ENCODE measurements at regions not wholly inside any gene's neighbourhood (a gene's known extent, or its start where the extent isn't known, plus 50 kb on each side); places are given as distances from the start of the nearest gene placed in this dataset.
"Not testable (repeated sequence)": the region's sequence is repeated elsewhere in the genome, so short reads cannot be mapped to it uniquely, and the experiment has no call there.

DNA sequence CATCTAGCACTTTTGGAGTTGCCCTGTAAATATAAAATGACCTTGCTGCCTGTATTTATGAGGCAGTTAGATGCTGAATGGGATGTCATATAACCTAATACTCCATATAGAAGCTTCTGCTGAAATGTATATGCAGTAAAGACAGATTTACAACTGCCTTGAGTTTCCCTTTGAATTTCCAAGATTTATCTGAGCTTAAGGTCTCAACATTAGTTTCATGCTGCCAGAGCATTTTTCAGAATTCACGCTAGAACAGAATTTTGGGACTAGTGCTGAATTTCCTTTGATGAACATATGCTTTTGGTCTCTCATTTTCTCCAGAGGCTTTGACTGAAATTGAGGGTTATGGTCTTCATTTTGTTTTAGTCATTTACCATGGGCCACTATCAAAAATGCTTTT is 254.7 kb upstream of the FANCL start:
- no peak for DNase-seq
- TF ChIP-seq GATA1 (IDR thresholded peaks at IDR 0.05; ENCODE audit: low read depth, low read length), result no peak
- TF ChIP-seq POLR2A (IDR thresholded peaks at IDR 0.05; ENCODE audit: low read length), result no peak

DNA sequence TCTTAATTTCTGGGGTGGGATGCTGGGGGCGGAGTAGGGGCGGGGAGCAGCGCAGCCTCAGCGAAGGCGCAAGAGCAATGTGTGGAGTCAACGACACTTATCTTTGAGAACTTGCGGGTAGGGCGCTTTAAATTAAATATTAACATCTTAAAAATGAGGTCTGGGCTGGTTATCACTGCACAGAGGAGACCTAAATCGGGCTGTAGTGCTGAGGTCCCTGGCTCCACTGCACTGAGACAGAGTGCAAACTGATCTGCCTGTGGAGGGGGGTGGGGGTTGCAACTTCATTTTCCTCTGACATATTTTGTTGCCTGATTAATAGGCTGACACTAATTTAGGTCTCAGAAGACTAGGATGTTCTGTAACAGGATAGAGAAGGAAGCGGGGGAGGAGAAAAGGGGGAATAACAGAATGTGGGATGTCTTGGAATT is 253.0 kb upstream of the FANCL start:
- TF ChIP-seq GATA1 (IDR thresholded peaks at IDR 0.05; ENCODE audit: low read depth, low read length) (no peak), POLR2A (IDR thresholded peaks at IDR 0.05; ENCODE audit: low read length) (no peak)
- no peak for DNase-seq

DNA sequence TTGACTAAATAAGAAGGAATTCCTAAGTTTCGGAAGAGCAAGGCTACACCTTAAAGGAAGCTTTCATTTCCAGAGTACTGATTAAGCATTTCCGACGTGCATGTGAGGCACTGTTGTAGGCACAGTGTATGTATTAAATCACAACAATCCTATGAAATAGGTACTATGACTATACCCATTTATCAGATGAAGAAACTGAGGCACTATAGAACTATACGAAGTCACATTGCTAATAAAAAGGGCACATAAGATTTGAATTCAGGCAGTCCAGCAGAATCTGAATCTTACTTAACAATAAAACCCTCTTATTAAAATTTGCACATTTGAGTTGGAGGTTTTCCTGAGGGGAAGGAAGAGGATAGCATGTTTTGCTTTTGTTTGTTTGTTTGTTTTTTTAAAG is 243.5 kb upstream of the FANCL start:
- no peak for TF ChIP-seq POLR2A (IDR thresholded peaks at IDR 0.05; ENCODE audit: low read length)
- TF ChIP-seq GATA1 (IDR thresholded peaks at IDR 0.05; ENCODE audit: low read depth, low read length), result no peak
- no peak for DNase-seq

DNA sequence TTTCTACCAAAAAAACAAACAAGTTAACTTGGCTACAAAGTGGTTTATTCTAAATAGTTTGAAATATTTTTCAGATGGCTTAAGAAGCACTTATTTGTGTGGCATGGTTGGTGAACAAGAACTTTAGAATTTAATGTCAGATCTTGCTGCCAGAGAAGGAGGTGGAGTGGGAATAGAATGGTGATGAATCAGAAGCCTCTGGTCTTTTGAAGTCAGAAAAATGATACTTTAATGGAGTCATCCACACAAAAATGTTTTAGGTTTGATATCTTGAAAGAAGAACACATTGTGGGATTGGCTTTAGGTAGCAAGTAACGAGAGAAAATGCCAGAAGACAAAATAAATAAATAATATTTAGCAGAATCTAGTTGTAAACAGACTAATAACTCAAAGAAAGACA is 243.1 kb upstream of the FANCL start:
- DNase-seq, result no peak
- TF ChIP-seq POLR2A (IDR thresholded peaks at IDR 0.05; ENCODE audit: low read length), result no peak
- TF ChIP-seq GATA1 (IDR thresholded peaks at IDR 0.05; ENCODE audit: low read depth, low read length), result no peak

DNA sequence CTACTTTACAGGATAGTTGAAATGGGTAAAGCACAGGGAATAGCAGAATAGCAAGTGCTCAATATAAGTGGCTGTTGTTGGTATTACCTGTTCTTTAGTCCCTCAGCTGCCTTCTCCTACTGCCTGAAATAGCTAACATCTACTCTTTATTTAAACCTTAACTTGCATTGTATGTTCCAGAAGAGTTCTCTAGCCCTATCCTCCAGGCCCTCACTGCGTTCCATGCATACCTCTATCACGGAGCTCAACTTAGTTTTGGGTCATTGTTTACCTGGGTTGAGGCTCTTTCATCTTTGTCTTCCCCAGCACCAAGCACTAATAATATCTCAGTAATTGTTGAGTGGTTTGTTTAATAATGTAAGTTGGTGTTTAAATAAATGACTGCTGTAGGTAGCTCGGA is 242.2 kb upstream of the FANCL start:
- no peak for DNase-seq
- no peak for TF ChIP-seq GATA1 (IDR thresholded peaks at IDR 0.05; ENCODE audit: low read depth, low read length)
- TF ChIP-seq POLR2A (IDR thresholded peaks at IDR 0.05; ENCODE audit: low read length), result no peak

DNA sequence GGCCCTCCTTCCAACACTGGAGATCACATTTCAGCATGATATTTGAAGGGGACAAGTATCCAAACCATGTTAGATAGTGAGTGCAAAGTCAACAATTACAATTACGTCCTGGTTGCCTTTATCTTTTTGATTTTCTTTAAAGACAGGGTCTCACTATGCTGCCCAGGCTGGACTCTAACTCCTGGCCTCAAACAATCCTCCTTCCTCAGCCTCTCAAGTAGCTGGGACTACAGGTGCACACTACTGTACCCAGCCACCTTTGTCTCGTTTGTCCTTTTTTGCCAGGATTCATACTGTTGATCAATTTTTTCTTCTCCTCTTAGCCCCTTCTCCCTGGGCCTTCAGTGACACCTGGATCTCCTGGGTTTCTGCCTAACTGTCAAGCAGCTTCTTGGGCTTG is 240.5 kb upstream of the FANCL start:
- DNase-seq, result no peak
- no peak for TF ChIP-seq GATA1 (IDR thresholded peaks at IDR 0.05; ENCODE audit: low read depth, low read length)
- TF ChIP-seq POLR2A (IDR thresholded peaks at IDR 0.05; ENCODE audit: low read length), result no peak

DNA sequence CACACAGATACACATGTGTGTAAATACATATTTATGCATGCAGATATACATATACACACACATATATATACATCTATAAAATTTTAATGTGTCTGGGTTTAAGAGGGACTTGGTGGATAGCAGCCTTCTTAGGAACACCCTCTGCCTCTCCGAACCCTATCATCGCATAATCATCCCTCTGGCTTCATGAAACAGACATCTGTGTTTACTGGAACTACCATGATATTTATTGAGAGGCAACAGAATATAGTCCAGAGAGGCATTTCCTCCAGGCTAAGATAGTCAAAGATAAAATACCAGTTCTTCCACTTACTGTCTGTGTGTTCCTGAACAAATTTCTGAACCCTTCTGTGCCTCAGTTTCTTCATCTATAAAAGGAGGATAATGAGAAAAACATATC is 239.0 kb upstream of the FANCL start:
- DNase-seq, result no peak
- no peak for TF ChIP-seq POLR2A (IDR thresholded peaks at IDR 0.05; ENCODE audit: low read length)
- no peak for TF ChIP-seq GATA1 (IDR thresholded peaks at IDR 0.05; ENCODE audit: low read depth, low read length)

DNA sequence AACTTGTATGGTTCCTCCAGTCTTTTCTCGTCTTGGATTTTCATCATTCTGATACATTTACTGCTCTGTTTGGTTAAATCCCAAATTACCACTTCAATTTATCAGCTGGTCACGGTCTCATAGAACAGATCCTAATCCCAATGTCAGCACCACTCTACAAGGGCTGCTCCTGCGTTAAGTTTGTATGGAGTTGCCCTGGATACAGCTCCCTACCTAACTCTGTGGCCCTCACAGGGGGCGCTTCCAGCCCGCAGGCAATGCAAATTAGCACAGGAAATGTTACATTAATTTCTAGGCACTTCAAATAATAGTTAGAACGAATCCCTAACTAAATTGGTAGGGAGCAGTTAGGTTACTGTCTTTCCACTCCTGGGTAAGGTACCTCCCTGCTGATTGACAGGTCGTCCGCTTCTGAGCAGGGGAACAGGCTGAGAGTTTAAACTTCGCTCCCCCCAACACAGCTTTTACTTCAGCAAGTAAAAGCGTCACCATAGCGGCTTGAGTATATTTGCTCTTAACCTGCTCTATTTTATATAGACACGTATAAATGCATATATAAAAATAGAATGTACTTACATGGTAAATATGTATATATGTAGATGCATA is 238.5 kb upstream of the FANCL start:
- TF ChIP-seq GATA1 (IDR thresholded peaks at IDR 0.05; ENCODE audit: low read depth, low read length), result no peak
- no peak for TF ChIP-seq POLR2A (IDR thresholded peaks at IDR 0.05; ENCODE audit: low read length)
- no peak for DNase-seq

DNA sequence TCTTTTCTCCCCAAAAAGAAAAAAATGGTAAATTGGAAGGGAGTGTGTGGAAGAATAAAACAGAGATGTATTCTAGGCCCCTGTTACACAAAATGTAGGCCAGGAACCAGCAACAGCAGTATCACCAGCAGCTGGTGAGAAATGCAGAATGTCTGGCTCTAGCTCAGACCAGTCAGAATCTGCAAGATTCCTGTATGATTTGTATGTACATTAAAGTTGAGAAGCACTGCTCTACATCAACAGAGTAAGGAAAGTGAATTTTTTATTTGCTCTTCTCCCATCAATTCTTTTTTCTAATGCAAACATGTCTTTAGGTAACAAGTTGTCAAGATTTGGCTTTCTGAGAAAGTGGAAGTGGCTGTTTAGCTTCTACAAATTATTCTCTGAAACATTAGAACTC is 235.4 kb upstream of the FANCL start:
- DNase-seq, result no peak

DNA sequence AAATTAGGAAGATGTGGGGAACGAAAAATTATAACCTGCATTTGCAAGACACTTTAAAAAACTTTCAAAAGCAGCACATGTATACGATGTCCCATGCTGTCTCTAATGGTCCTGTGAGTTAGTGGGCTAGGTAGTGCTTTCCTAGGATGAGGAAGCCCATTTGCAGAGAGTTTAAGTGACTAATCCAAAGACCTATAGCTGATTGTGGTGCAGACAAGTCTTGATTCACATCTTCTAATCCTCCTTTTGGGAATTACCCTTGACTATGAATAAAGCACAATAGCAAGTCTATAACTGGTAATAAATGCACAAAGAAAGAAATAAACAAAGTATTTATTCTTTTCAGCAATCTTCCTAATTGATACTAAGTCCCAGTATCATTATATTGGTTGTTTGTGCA is 234.6 kb upstream of the FANCL start:
- TF ChIP-seq POLR2A (IDR thresholded peaks at IDR 0.05; ENCODE audit: low read length), result no peak
- no peak for TF ChIP-seq GATA1 (IDR thresholded peaks at IDR 0.05; ENCODE audit: low read depth, low read length)
- no peak for DNase-seq

More for the DNA sequence above, 235.4 kb upstream of the FANCL start:
- TF ChIP-seq POLR2A (IDR thresholded peaks at IDR 0.05; ENCODE audit: low read length), result no peak
- no peak for TF ChIP-seq GATA1 (IDR thresholded peaks at IDR 0.05; ENCODE audit: low read depth, low read length)

DNA sequence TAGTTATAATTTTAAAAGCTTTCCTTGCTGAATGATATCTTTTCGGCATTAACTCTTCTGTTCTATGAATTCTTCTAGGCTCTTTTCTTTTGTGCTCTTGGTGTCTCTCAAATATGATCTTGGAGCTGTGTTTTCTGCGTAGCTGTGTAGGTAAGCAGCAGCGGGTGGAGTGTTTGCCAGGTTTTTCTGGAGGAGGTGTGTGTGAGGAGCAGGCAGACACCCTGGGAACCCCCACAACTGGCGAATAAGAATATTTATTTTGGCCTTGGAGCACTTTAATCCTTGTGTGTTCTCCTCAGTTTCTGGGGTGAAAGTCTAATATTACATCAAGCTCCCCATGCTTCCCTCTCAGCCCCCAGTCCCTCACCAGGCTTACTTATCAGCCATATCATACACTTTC is 232.0 kb upstream of the FANCL start:
- no peak for TF ChIP-seq GATA1 (IDR thresholded peaks at IDR 0.05; ENCODE audit: low read depth, low read length)
- no peak for TF ChIP-seq POLR2A (IDR thresholded peaks at IDR 0.05; ENCODE audit: low read length)
- no peak for DNase-seq

DNA sequence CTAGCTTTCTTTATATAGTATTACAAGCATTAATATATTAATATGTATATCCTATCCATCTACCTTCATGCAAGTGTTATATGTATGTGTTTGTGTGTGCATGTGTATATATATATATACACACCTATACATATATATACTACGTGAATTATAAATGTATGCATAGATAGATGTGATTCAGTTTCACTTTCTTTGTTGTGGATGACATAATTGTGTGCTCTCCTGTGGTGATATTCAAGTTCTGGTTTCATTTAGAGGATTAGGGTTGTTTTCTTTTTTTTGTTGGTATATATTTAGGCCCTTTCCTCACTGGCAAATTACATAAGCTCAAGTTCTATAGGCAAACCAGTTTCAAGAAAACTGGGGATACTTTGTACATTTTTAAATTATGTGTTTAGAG is 225.7 kb upstream of the FANCL start:
- DNase-seq, result no peak

DNA sequence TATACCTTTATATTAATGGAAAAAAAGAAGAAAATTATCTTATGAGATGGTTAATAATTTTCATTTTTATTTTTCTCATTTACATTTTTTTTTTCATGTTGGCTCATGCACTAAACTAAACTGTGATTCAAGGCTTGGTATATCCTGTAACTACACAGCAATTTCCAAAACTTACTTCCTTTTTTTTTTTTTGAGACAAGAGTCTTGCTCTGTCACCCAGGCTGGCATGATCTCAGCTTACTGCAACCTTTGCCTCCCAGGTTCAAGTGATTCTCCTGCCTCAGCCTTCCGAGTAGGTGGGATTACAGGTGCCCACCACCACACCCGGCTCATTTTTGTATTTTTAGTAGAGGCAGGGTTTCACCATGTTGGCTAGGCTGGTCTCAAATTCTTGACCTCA is 224.9 kb upstream of the FANCL start:
- DNase-seq, result not testable (repeated sequence)

More for the DNA sequence above, 225.7 kb upstream of the FANCL start:
- TF ChIP-seq POLR2A (IDR thresholded peaks at IDR 0.05; ENCODE audit: low read length), result no peak
- no peak for TF ChIP-seq GATA1 (IDR thresholded peaks at IDR 0.05; ENCODE audit: low read depth, low read length)

DNA sequence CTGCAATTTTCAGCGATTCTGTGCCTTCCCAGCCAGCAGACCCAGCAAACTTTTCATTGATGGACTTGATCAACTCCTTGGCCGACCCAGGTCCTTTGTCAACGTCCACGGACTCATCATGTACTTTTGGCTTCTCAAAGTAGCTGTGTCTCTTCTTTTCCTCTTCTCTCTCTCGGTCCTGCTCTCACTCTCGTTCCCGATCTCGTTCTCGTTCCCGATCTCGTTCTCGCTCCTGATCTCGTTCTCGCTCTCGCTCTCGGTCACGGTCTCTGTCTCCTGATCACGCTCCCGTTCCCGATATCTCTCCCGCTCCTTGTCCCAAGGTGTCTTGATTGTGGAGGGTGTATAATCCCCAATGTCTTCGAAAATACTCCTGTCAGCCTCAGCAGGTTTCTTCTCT is 219.5 kb upstream of the FANCL start:
- DNase-seq, result no peak
- TF ChIP-seq POLR2A (IDR thresholded peaks at IDR 0.05; ENCODE audit: low read length), result no peak
- no peak for TF ChIP-seq GATA1 (IDR thresholded peaks at IDR 0.05; ENCODE audit: low read depth, low read length)

DNA sequence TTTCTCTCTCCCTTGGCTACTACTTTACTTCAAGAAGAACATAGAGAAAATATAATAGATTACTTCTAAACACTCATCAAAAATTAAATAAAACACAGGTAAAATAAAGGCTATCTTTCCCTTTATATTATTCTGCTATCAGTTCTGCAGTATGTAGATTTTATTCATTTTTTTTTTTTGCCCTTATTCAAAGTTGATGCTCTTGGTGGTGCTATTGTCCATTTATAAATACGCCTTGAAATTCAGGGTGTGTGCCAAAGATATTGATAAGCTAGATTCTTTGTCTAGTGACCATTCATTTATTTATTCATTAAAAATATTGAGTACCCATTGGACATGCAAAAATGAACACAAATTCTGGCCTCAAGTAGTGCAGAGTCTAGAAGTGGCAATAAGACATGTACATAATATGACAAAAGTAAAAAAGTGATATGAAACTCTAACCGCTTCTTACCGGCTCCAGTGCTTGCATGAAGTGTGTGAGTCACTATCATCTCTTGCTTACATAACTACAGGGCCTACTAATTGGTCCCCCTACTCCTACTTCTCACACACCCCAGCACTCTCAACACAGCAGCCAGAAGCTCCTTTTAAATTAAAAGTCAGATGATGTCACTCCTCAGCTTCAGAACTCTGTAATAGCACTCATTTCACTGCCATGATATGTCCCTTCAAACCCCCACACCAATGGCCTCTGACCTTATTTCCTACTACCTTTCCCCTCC is 208.3 kb upstream of the FANCL start:
- no peak for TF ChIP-seq POLR2A (IDR thresholded peaks at IDR 0.05; ENCODE audit: low read length)
- TF ChIP-seq GATA1 (IDR thresholded peaks at IDR 0.05; ENCODE audit: low read depth, low read length), result no peak

More for the DNA sequence above, 208.3 kb upstream of the FANCL start:
- DNase-seq, result no peak
